Neural crest cell (in vitro differentiated cells): ENCODE measurements at regions not wholly inside any gene's neighbourhood (a gene's known extent, or its start where the extent isn't known, plus 50 kb on each side); places are given as distances from the start of the nearest gene placed in this dataset.

Source experiments
- DNase-seq: peaks from one replicate; pipeline ENCODE4 v3.0.0; 2021; ENCODE audit warnings: low read depth, mixed read lengths, low spot score
- H3K27ac Mint-ChIP-seq: one replicate; pipeline ENCODE4 v1.8.0; 2021; ENCODE audit warnings: mild to moderate bottlenecking, mixed read lengths; ENCODE audit not compliant: unreplicated experiment
- H3K27me3 Mint-ChIP-seq: 2 replicates; pipeline ENCODE4 v1.8.0; 2021; ENCODE audit warnings: low read depth, mild to moderate bottlenecking, mixed read lengths
- H3K36me3 Mint-ChIP-seq: 2 replicates; pipeline ENCODE4 v1.8.0; 2021; ENCODE audit warnings: low read depth, mild to moderate bottlenecking, mixed read lengths
- H3K4me1 Mint-ChIP-seq: 2 replicates; pipeline ENCODE4 v1.8.0; 2021; ENCODE audit warnings: mixed read lengths
- H3K4me3 Mint-ChIP-seq: one replicate; pipeline ENCODE4 v1.8.0; 2021; ENCODE audit warnings: mild to moderate bottlenecking, mixed read lengths
- H3K9me3 Mint-ChIP-seq: 2 replicates; pipeline ENCODE4 v1.8.0; 2021; ENCODE audit warnings: mixed read lengths
- CTCF ChIP-seq: fragments of 200-600 bp; sonication (generic); conservative IDR thresholded peaks from 2 replicates; pipeline ENCODE4 v1.5.0; 2021; ENCODE audit warnings: antibody characterized with exemption, mild to moderate bottlenecking

DNA sequence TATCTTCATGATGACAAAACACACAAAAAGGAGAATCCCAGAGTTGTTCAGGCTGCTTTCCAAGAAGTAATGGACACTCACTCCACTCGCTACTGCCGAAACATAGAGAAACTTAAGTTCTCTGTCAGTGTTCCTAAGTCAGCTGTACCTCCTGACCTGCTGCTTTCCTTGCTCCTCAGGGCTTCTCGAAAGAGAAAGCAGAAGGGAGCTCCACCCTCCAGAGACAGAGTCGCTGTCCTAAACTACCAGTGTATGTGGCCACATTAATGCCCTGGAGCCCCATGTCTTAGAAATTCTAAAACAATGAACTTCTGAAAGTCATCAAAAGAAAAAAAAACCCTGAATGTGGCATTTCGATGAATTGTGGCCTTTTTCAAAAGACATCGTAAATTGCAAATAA is 390.8 kb upstream of the MON1B start:
- Mint-ChIP-seq H3K27ac (no peak overlapping the region), H3K27me3 (no peaks in the 10 kb centered on the region), H3K36me3 (no peaks in the 10 kb centered on the region), H3K4me3 (no peak overlapping the region), H3K9me3 (no peaks in the 10 kb centered on the region), H3K4me1 (no peaks in the 10 kb centered on the region)
- no peak for TF ChIP-seq CTCF
- no peak for DNase-seq

DNA sequence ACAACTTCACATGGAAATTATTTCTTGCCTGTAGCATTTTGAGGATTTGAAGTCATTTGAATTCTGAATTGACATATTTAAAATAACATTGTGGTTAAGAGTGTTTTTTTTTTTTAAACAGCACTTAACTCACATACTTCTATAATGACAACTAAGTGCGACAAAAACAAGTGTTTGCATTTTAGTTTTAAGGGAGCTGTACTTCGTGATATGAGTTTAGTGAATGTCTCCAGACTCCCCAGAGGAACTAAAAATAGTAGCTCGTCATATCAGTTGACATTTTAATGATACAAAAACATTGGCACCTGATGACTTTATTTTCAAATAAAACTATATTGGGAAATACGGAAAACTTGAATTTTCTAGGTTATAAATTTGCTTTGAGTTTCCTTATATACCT is 389.6 kb upstream of the MON1B start:
- H3K9me3 Mint-ChIP-seq, result no peaks in the 10 kb centered on the region
- TF ChIP-seq CTCF, result no peak
- no peaks in the 10 kb centered on the region for H3K4me1 Mint-ChIP-seq
- H3K36me3 Mint-ChIP-seq, result no peaks in the 10 kb centered on the region
- H3K4me3 Mint-ChIP-seq, result no peak overlapping the region
- H3K27ac Mint-ChIP-seq, result no peak overlapping the region
- H3K27me3 Mint-ChIP-seq, result no peaks in the 10 kb centered on the region
- no peak for DNase-seq

DNA sequence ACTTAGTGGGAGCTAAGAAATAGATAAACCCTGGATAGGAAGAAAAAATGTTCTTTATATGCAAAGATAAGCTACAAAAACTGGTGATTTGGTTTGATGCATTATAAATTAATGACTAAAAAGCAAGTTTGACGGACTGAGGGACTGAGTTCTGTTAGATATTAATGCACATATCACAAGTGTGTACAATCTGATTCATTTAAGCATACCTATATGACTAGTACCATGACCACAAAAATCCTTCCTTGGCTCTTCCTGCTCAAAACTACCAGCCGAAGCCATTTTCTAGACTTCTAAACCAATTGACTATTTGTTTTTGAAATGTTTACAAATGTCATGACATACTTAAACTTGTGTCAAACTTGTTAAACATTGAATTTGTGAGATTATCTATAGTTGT is 374.5 kb upstream of the MON1B start:
- TF ChIP-seq CTCF, result no peak
- Mint-ChIP-seq H3K4me3 (no peak overlapping the region), H3K27me3 (no peaks in the 10 kb centered on the region), H3K27ac (no peak overlapping the region), H3K9me3 (no peaks in the 10 kb centered on the region), H3K36me3 (no peaks in the 10 kb centered on the region), H3K4me1 (no peaks in the 10 kb centered on the region)
- no peak for DNase-seq

GRCh38 chr16:76818606-76819181 is 372.3 kb upstream of the MON1B start:
- no peak overlapping the region for H3K27ac Mint-ChIP-seq
- H3K4me1 Mint-ChIP-seq, result no peaks in the 10 kb centered on the region

GRCh38 chr16:76819226-76819916 is 371.6 kb upstream of the MON1B start:
- Mint-ChIP-seq H3K27ac (no peak overlapping the region), H3K27me3 (no peaks in the 10 kb centered on the region), H3K4me3 (no peak overlapping the region), H3K36me3 (no peaks in the 10 kb centered on the region), H3K4me1 (no peaks in the 10 kb centered on the region), H3K9me3 (no peaks in the 10 kb centered on the region)
- TF ChIP-seq CTCF, result no peak
- no peak for DNase-seq

More at GRCh38 chr16:76818606-76819181, 372.3 kb upstream of the MON1B start:
- Mint-ChIP-seq H3K9me3 (no peaks in the 10 kb centered on the region), H3K4me3 (no peak overlapping the region), H3K27me3 (no peaks in the 10 kb centered on the region), H3K36me3 (no peaks in the 10 kb centered on the region)
- no peak for TF ChIP-seq CTCF
- DNase-seq, result no peak
